HCT116 (cell line): ENCODE measurements at regions not wholly inside any gene's neighbourhood (a gene's known extent, or its start where the extent isn't known, plus 50 kb on each side); places are given as distances from the start of the nearest gene placed in this dataset.

Source experiments
- ATAC-seq: fragments of 200-7000 bp; cut with Tn5 transposase; 2 replicates; pipeline ENCODE4 v1.9.1; 2020; ENCODE audit warnings: mild to moderate bottlenecking, moderate library complexity
- BruUV-seq: library from RNA; stranded (reverse); fragments of 400-500 nt; replicated peaks from 2 replicates; lab custom pipeline; 2021; lab: Mats Ljungman, UMichigan
- CTCF ChIA-PET: fragments of 300-600 bp; sonication (Branson Sonifier 250); formaldehyde crosslinking; loops from one replicate; lab custom pipeline; 2021; ENCODE audit warnings: antibody characterized with exemption; lab: Charles Lee
- POLR2A ChIA-PET: fragments of 300-600, 350-600 bp; sonication (Branson Sonifier 250); formaldehyde crosslinking; loops from one replicate; lab custom pipeline; 2021; ENCODE audit warnings: antibody characterized with exemption; lab: Charles Lee
- RAD21 ChIA-PET, 2 experiments: fragments of 300-600 bp; sonication (Branson Sonifier 250); formaldehyde crosslinking; loops; one replicate each; lab custom pipeline; 2023; ENCODE audit warnings: low total read pairs in 2 of 2; ENCODE audit not compliant: uncharacterized antibody in 2 of 2, unreplicated experiment in 2 of 2, low non-redundant PET in 1 of 2; lab: Charles Lee
- DNase-seq: peaks from one replicate; pipeline ENCODE4 v3.0.0-alpha.2; 2010; ENCODE audit warnings: low read depth, low spot score
- H2AFZ ChIP-seq: fragments of 200-600 bp; shearing (Covaris generic), sonication (generic); 2 replicates; pipeline ENCODE4 v1.6.1; 2017; ENCODE audit warnings: low read depth, mixed run types, mixed read lengths, antibody characterized with exemption, low read length; ENCODE audit not compliant: poor library complexity, severe bottlenecking
- H3K27ac ChIP-seq: 2 replicates; pipeline ENCODE4 v1.5.1; 2012; ENCODE audit warnings: low read depth, low read length
- H3K27me3 ChIP-seq: fragments of 200-600 bp; sonication (generic); 2 replicates; pipeline ENCODE4 v1.6.1; 2016; ENCODE audit warnings: mixed run types, low read length, mixed read lengths; ENCODE audit not compliant: insufficient read depth
- H3K36me3 ChIP-seq, 2 experiments: fragments of 200-500 bp in 1 of 2; fragments of 200-600 bp in 1 of 2; sonication (Bioruptor generic) in 1 of 2; sonication (generic) in 1 of 2; 2 replicates each; pipeline versions ENCODE4 v1.5.1 to v1.6.1; 2014 to 2016; ENCODE audit warnings: low read length in 2 of 2, inconsistent platforms in 1 of 2, mixed read lengths in 1 of 2, mixed run types in 1 of 2; ENCODE audit not compliant: insufficient read depth in 2 of 2, control insufficient read depth in 1 of 2
- H3K4me1 ChIP-seq, 2 experiments: fragments of 200-600 bp in 1 of 2; sonication (generic) in 1 of 2; 2 replicates each; pipeline versions ENCODE4 v1.5.1 to v1.6.1; 2012 to 2017; ENCODE audit warnings: low read length in 2 of 2, inconsistent platforms in 1 of 2, mild to moderate bottlenecking in 1 of 2, mixed read lengths in 1 of 2, mixed run types in 1 of 2, moderate library complexity in 1 of 2; ENCODE audit not compliant: insufficient read depth in 2 of 2, control insufficient read depth in 1 of 2
- H3K4me2 ChIP-seq: fragments of 200-600 bp; sonication (generic); 2 replicates; pipeline ENCODE4 v1.6.1; 2017; ENCODE audit warnings: mixed run types, low read length, mixed read lengths
- H3K4me3 ChIP-seq, 2 experiments: fragments of 200-600 bp in 1 of 2; sonication (generic) in 1 of 2; replicated peaks in 1 of 2; 2 replicates each; pipeline ENCODE4 v1.5.1; 2011 to 2016; ENCODE audit warnings: low read length in 2 of 2, control low read depth in 1 of 2, low read depth in 1 of 2, mild to moderate bottlenecking in 1 of 2, mixed read lengths in 1 of 2, mixed run types in 1 of 2
- H3K79me2 ChIP-seq: fragments of 200-600 bp; sonication (generic); 2 replicates; pipeline ENCODE4 v1.6.1; 2017; ENCODE audit warnings: mild to moderate bottlenecking, mixed run types, low read length, moderate library complexity, mixed read lengths; ENCODE audit not compliant: insufficient read depth
- H3K9ac ChIP-seq: fragments of 200-600 bp; sonication (generic); 2 replicates; pipeline ENCODE4 v1.6.1; 2016; ENCODE audit warnings: low read length, mixed read lengths
- H3K9me2 ChIP-seq: fragments of 200-600 bp; sonication (generic), shearing (Covaris generic); 2 replicates; pipeline ENCODE4 v1.6.1; 2017; ENCODE audit warnings: mixed run types, mild to moderate bottlenecking, moderate library complexity; ENCODE audit not compliant: insufficient read depth
- H3K9me3 ChIP-seq, 2 experiments: fragments of 200-500 bp in 1 of 2; fragments of 200-600 bp in 1 of 2; sonication (Bioruptor generic) in 1 of 2; sonication (generic) in 1 of 2; 2 replicates each; pipeline ENCODE4 v1.6.1; 2014 to 2017; ENCODE audit warnings: low read length in 2 of 2, mixed read lengths in 2 of 2, inconsistent platforms in 1 of 2, low read depth in 1 of 2, mild to moderate bottlenecking in 1 of 2, mixed run types in 1 of 2, moderate library complexity in 1 of 2; ENCODE audit not compliant: control insufficient read depth in 1 of 2, insufficient read depth in 1 of 2
- H4K20me1 ChIP-seq: fragments of 200-600 bp; sonication (generic), shearing (Covaris generic); 2 replicates; pipeline ENCODE4 v1.6.1; 2017; ENCODE audit warnings: mixed run types, mild to moderate bottlenecking, moderate library complexity; ENCODE audit not compliant: insufficient read depth
- CBX3 ChIP-seq: IDR thresholded peaks from 2 replicates; pipeline ENCODE4 v1.6.1; 2012; ENCODE audit warnings: low read depth
- CEBPB ChIP-seq: IDR thresholded peaks from 2 replicates; pipeline ENCODE4 v1.6.1; 2012; ENCODE audit warnings: low read depth
- EZH2phosphoT487 ChIP-seq: fragments of 200-600 bp; IDR thresholded peaks from 2 replicates; pipeline ENCODE4 v1.6.1; 2018; ENCODE audit warnings: antibody characterized with exemption, borderline replicate concordance
- FOSL1 ChIP-seq: IDR thresholded peaks from 2 replicates; pipeline ENCODE4 v1.6.1; 2012; ENCODE audit warnings: low read depth
- JUND ChIP-seq: IDR thresholded peaks from 2 replicates; pipeline ENCODE4 v1.6.1; 2012
- MAX ChIP-seq: IDR thresholded peaks from 2 replicates; pipeline ENCODE4 v1.6.1; 2012
- POLR2AphosphoS5 ChIP-seq: IDR thresholded peaks from 2 replicates; pipeline ENCODE4 v1.6.1; 2011; ENCODE audit warnings: mild to moderate bottlenecking, low read depth, low read length, moderate library complexity
- RAD21 ChIP-seq: IDR thresholded peaks from 2 replicates; pipeline ENCODE4 v1.6.1; 2012; ENCODE audit warnings: low read depth, mild to moderate bottlenecking
- SIN3A ChIP-seq: IDR thresholded peaks from 2 replicates; pipeline ENCODE4 v1.6.1; 2012; ENCODE audit warnings: low read depth
- SP1 ChIP-seq: IDR thresholded peaks from 2 replicates; pipeline ENCODE4 v1.6.1; 2012; ENCODE audit warnings: low read depth
- SRF ChIP-seq: IDR thresholded peaks from 2 replicates; pipeline ENCODE4 v1.6.1; 2012; ENCODE audit warnings: low read depth
- ZBTB33 ChIP-seq: IDR thresholded peaks from 2 replicates; pipeline ENCODE4 v1.6.1; 2011; ENCODE audit warnings: mild to moderate bottlenecking, low read length, moderate library complexity; ENCODE audit not compliant: insufficient replicate concordance; ENCODE audit errors: extremely low read depth
- ZFX ChIP-seq: fragments of 450-650 bp; IDR thresholded peaks from 2 replicates; pipeline ENCODE4 v1.6.1; 2017
- intact Hi-C: fragments of 100-400 bp; cut with micrococcal nuclease; formaldehyde crosslinking; loops from 2 replicates; pipeline ENCODE4 v1.10.0; 2022

- no peak for TF ChIP-seq ZBTB33
- no peak for TF ChIP-seq SP1
Observed at GRCh38 chr1:214837376-214837775, 234.4 kb downstream of the CENPF start (continued).

DNA sequence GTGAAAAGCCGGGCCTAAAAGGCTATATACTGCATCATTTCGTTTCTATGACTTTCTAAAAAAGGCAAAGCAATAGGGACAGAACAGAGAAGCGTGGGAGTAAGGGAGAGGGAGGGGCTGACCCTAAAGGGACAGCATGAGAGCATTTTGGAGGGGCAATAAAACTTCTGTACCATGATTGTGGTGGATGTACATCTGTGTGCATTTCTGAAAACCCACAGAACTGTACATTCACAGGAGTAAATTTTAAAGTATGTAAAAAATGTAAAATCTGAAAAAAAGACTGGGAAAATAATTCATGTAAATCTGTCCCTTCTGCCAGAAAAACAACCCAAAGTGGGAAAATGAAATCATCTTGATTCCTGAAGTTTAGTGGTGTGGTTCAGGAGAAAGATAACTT is 235.4 kb downstream of the CENPF start:
- no peak for TF ChIP-seq SRF
- no peak for TF ChIP-seq ZFX
- TF ChIP-seq CBX3, result no peak
- no peak for TF ChIP-seq RAD21
- TF ChIP-seq FOSL1, result no peak
- no peak for TF ChIP-seq SIN3A
- no peak for TF ChIP-seq MAX
- TF ChIP-seq JUND, result no peak
- no peak for TF ChIP-seq EZH2phosphoT487
- TF ChIP-seq CEBPB, result no peak
- TF ChIP-seq POLR2AphosphoS5, result no peak
- Histone ChIP-seq H3K9me3 (no peaks in the 10 kb centered on the region), H3K9ac (no peak overlapping the region), H3K4me2 (no peak overlapping the region), H3K79me2 (no peaks in the 10 kb centered on the region), H3K36me3 (no peaks in the 10 kb centered on the region), H3K4me3 (no peak overlapping the region), H3K4me1 (no peaks in the 10 kb centered on the region), H2AFZ (no peak overlapping the region), H3K27ac (no peak overlapping the region), H3K27me3 (no peaks in the 10 kb centered on the region), H4K20me1 (no peaks in the 10 kb centered on the region), H3K9me2 (no peaks in the 10 kb centered on the region)
- intact Hi-C loops, result no loop called here
- ChIA-PET RAD21 (no interaction called here), CTCF (no interaction called here), POLR2A (no interaction called here)
- ATAC-seq, result no peak
- DNase-seq, result no peak
- no TSS peak for BruUV-seq
